ENCODE measurements at regions not wholly inside any gene's neighbourhood (a gene's known extent, or its start where the extent isn't known, plus 50 kb on each side); places are given as distances from the start of the nearest gene placed in this dataset.

GRCh38 chr14:62314871-62315270, 552.7 kb downstream of the SNAPC1 start:
- TF ChIP-seq, protein P1, sequence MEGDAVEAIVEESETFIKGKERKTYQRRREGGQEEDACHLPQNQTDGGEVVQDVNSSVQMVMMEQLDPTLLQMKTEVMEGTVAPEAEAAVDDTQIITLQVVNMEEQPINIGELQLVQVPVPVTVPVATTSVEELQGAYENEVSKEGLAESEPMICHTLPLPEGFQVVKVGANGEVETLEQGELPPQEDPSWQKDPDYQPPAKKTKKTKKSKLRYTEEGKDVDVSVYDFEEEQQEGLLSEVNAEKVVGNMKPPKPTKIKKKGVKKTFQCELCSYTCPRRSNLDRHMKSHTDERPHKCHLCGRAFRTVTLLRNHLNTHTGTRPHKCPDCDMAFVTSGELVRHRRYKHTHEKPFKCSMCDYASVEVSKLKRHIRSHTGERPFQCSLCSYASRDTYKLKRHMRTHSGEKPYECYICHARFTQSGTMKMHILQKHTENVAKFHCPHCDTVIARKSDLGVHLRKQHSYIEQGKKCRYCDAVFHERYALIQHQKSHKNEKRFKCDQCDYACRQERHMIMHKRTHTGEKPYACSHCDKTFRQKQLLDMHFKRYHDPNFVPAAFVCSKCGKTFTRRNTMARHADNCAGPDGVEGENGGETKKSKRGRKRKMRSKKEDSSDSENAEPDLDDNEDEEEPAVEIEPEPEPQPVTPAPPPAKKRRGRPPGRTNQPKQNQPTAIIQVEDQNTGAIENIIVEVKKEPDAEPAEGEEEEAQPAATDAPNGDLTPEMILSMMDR (IDR thresholded peaks at IDR 0.05): no peak
- TF ChIP-seq ZFX (IDR thresholded peaks at IDR 0.05; ENCODE audit: borderline replicate concordance): no peak

All from 22Rv1 (cell line).